Stimulated activated CD8-positive, alpha-beta memory T cell treated with anti-CD3 and anti-CD28 coated beads, Interleukin-4, amount 100 ng/mL, for 4 hours (primary cell): ENCODE measurements at regions not wholly inside any gene's neighbourhood (a gene's known extent, or its start where the extent isn't known, plus 50 kb on each side); places are given as distances from the start of the nearest gene placed in this dataset.
A peak's percentile ranks its signal among the peaks of the same experiment; 100 is the strongest.

Experiments used
- DNase-seq, 2 donors: peaks; one replicate each; pipeline ENCODE4 v3.0.0-alpha.2; 2020; ENCODE audit warnings: low read depth in 2 of 2, low spot score in 1 of 2

- no peak for DNase-seq
Measured at GRCh38 chr10:3692387-3692999, 92.5 kb downstream of the KLF6 start.

- DNase-seq, result no peak
Measured at GRCh38 chr10:3691482-3691881, 93.5 kb downstream of the KLF6 start.

- no peak for DNase-seq
Measured at GRCh38 chr10:3689871-3690510, 95.0 kb downstream of the KLF6 start.

GRCh38 chr10:3687510-3688081, 97.4 kb downstream of the KLF6 start:
- no peak for DNase-seq

- DNase-seq, result no peak
Measured at GRCh38 chr10:3685384-3685783, 99.6 kb downstream of the KLF6 start.

GRCh38 chr10:3684891-3685290, 100.1 kb downstream of the KLF6 start:
- no peak for DNase-seq

- no peak for DNase-seq
Measured at GRCh38 chr10:3683560-3683959, 101.4 kb downstream of the KLF6 start.

- no peak for DNase-seq
Measured at GRCh38 chr10:3682745-3683144, 102.3 kb downstream of the KLF6 start.

- DNase-seq, result no peak
Measured at GRCh38 chr10:3681642-3682554, 103.1 kb downstream of the KLF6 start.

GRCh38 chr10:3679950-3680629, 104.9 kb downstream of the KLF6 start:
- DNase-seq, result no peak

- no peak for DNase-seq
Measured at GRCh38 chr10:3678629-3679227, 106.3 kb downstream of the KLF6 start.

GRCh38 chr10:3676564-3676963, 108.4 kb downstream of the KLF6 start:
- no peak for DNase-seq

GRCh38 chr10:3672220-3672619, 112.8 kb downstream of the KLF6 start:
- no peak for DNase-seq

- DNase-seq, result no peak
Measured at GRCh38 chr10:3671386-3671955, 113.5 kb downstream of the KLF6 start.

- DNase-seq, result no peak
Measured at GRCh38 chr10:3668966-3669330, 116.1 kb downstream of the KLF6 start.

- DNase-seq, result peak in 1 of 2 donors; percentile 40
Measured at GRCh38 chr10:3668276-3668965, 116.6 kb downstream of the KLF6 start.

GRCh38 chr10:3666525-3667302, 118.3 kb downstream of the KLF6 start:
- peak; percentile 6 to 50 for DNase-seq

GRCh38 chr10:3665316-3665908, 119.6 kb downstream of the KLF6 start:
- DNase-seq, result no peak

GRCh38 chr10:3662775-3663174, 122.2 kb downstream of the KLF6 start:
- no peak for DNase-seq
